HepG2 (cell line): ENCODE measurements at regions not wholly inside any gene's neighbourhood (a gene's known extent, or its start where the extent isn't known, plus 50 kb on each side); places are given as distances from the start of the nearest gene placed in this dataset.

Experiments used
- ATAC-seq: fragments of 200-7000 bp; cut with Tn5 transposase; 3 replicates; pipeline ENCODE4 v1.9.1; 2020; ENCODE audit warnings: mild to moderate bottlenecking, moderate library complexity
- BruUV-seq: library from RNA; stranded (reverse); fragments of 400-500 nt; replicated peaks from 2 replicates; lab custom pipeline; 2021; lab: Mats Ljungman, UMichigan
- CTCF ChIA-PET: fragments of 300-600 bp; formaldehyde crosslinking; extraction: SDS; loops from one replicate; lab custom pipeline; 2021; ENCODE audit warnings: low total read pairs, inconsistent platforms, low intra/inter-chr PET ratio; lab: Yijun Ruan, JAX
- POLR2A ChIA-PET: fragments of 350-600 bp; sonication (Branson Sonifier 250); formaldehyde crosslinking; loops from one replicate; lab custom pipeline; 2020; ENCODE audit warnings: antibody characterized with exemption, inconsistent platforms; lab: Yijun Ruan, JAX
- DNase-seq: peaks from one replicate; pipeline ENCODE4 v3.0.0-alpha.2; 2015; ENCODE audit warnings: low spot score
- FAIRE-seq: peaks from 3 replicates; lab custom pipeline; 2011; peaks lifted over from hg19 to GRCh38; lab: Jason Lieb, UNC
- H2AFZ ChIP-seq: one replicate; pipeline ENCODE4 v1.6.1; 2011; ENCODE audit warnings: low read length, inconsistent platforms
- H3K27ac ChIP-seq: fragments of 300-600 bp; 3 replicates; pipeline ENCODE4 v1.8.0; 2011; ENCODE audit warnings: mixed run types, mild to moderate bottlenecking, mixed read lengths, low read length, inconsistent platforms; ENCODE audit not compliant: insufficient read depth; ENCODE audit errors: extremely low read length
- H3K27me3 ChIP-seq, 2 experiments: fragments of 200-600 bp in 1 of 2; 2 replicates in 1 of 2; 3 replicates in 1 of 2; pipeline versions ENCODE4 v1.6.0 to v1.8.0; 2011; ENCODE audit warnings: low read length in 2 of 2, mild to moderate bottlenecking in 2 of 2, moderate library complexity in 2 of 2, inconsistent platforms in 1 of 2; ENCODE audit not compliant: insufficient read depth in 2 of 2, control insufficient read depth in 1 of 2
- H3K36me3 ChIP-seq, 2 experiments: fragments of 200-600 bp in 1 of 2; replicated peaks in 1 of 2; 2 replicates in 1 of 2; 3 replicates in 1 of 2; pipeline versions ENCODE4 v1.5.1 to v1.8.0; 2011; ENCODE audit warnings: low read length in 2 of 2, inconsistent platforms in 1 of 2; ENCODE audit not compliant: insufficient read depth in 2 of 2, control insufficient read depth in 1 of 2
- H3K4me1 ChIP-seq: 2 replicates; pipeline ENCODE4 v1.5.1; 2012; ENCODE audit warnings: low read length, inconsistent platforms; ENCODE audit not compliant: insufficient read depth
- H3K4me2 ChIP-seq: 2 replicates; pipeline ENCODE4 v1.6.0; 2011; ENCODE audit warnings: low read depth, low read length, inconsistent platforms
- H3K4me3 ChIP-seq, 3 experiments: fragments of 200-600 bp in 1 of 3; sonication (generic), shearing (Covaris generic) in 1 of 3; replicated peaks in 1 of 3; 2 replicates each; pipeline ENCODE4 v1.5.1; 2011 to 2016; ENCODE audit warnings: low read length in 3 of 3, inconsistent platforms in 2 of 3, low read depth in 2 of 3, mild to moderate bottlenecking in 2 of 3, control low read depth in 1 of 3, mixed read lengths in 1 of 3; ENCODE audit not compliant: insufficient read depth in 1 of 3
- H3K79me2 ChIP-seq: one replicate; pipeline ENCODE4 v1.6.1; 2011; ENCODE audit warnings: low read length, inconsistent platforms; ENCODE audit not compliant: insufficient read depth
- H3K9ac ChIP-seq: 2 replicates; pipeline ENCODE4 v1.6.0; 2011; ENCODE audit warnings: mild to moderate bottlenecking, low read depth, low read length, inconsistent platforms; ENCODE audit not compliant: insufficient read depth
- H3K9me3 ChIP-seq: 2 replicates; pipeline ENCODE4 v1.5.1; 2012; ENCODE audit warnings: mild to moderate bottlenecking, low read length
- H4K20me1 ChIP-seq: 2 replicates; pipeline ENCODE4 v1.6.0; 2011; ENCODE audit warnings: inconsistent platforms, mild to moderate bottlenecking, low read length, moderate library complexity; ENCODE audit not compliant: insufficient read depth
- ATRX ChIP-seq: sonication (generic); formaldehyde crosslinking; IDR thresholded peaks from 2 replicates; pipeline ENCODE4 v1.4.0; 2020; ENCODE audit warnings: missing genetic modification reagents, borderline replicate concordance
- ETS1 ChIP-seq: sonication (generic); formaldehyde crosslinking; IDR thresholded peaks from 2 replicates; pipeline ENCODE4 v1.4.0; 2020; ENCODE audit warnings: missing genetic modification reagents
- GATA4 ChIP-seq: sonication (generic); IDR thresholded peaks from 2 replicates; pipeline ENCODE4 v1.6.1; 2016; ENCODE audit warnings: antibody characterized with exemption, low read depth, borderline replicate concordance
- MLLT10 ChIP-seq: sonication (generic); formaldehyde crosslinking; IDR thresholded peaks from 2 replicates; pipeline ENCODE4 v1.4.0; 2020; ENCODE audit warnings: missing genetic modification reagents
- MLXIP ChIP-seq: sonication (generic); formaldehyde crosslinking; IDR thresholded peaks from 2 replicates; pipeline ENCODE4 v1.9.0; 2021; ENCODE audit warnings: missing genetic modification reagents, borderline replicate concordance
- SMAD3 ChIP-seq: sonication (generic); formaldehyde crosslinking; IDR thresholded peaks from 2 replicates; pipeline ENCODE4 v1.4.0; 2020; ENCODE audit warnings: missing genetic modification reagents
- TFDP1 ChIP-seq: IDR thresholded peaks from 2 replicates; pipeline ENCODE4 v1.6.1; 2016; ENCODE audit warnings: missing compliant biosample characterization, missing genetic modification reagents, borderline replicate concordance
- THAP11 ChIP-seq: IDR thresholded peaks from 2 replicates; pipeline ENCODE4 v1.6.1; 2016; ENCODE audit warnings: missing biosample characterization, missing genetic modification reagents
- ZBTB20 ChIP-seq: sonication (generic); formaldehyde crosslinking; IDR thresholded peaks from 2 replicates; pipeline ENCODE4 v1.8.1; 2023; ENCODE audit warnings: missing genetic modification reagents, low read depth, mild to moderate bottlenecking, borderline replicate concordance
- ZNF17 ChIP-seq: sonication (generic); formaldehyde crosslinking; IDR thresholded peaks from 2 replicates; pipeline ENCODE4 v1.5.0; 2020; ENCODE audit warnings: mild to moderate bottlenecking, missing genetic modification reagents
- ZNF207 ChIP-seq: fragments of 450-650 bp; IDR thresholded peaks from 2 replicates; pipeline ENCODE4 v1.6.1; 2016; ENCODE audit warnings: antibody characterized with exemption, borderline replicate concordance
- ZNF383 ChIP-seq: sonication (generic); formaldehyde crosslinking; IDR thresholded peaks from 2 replicates; pipeline ENCODE4 v1.4.0; 2020; ENCODE audit warnings: missing genetic modification reagents, mild to moderate bottlenecking, borderline replicate concordance
- ZNF841 ChIP-seq: sonication (generic); formaldehyde crosslinking; IDR thresholded peaks from 2 replicates; pipeline ENCODE4 v1.8.1; 2023; ENCODE audit warnings: missing genetic modification reagents, borderline replicate concordance
- WGBS: methylation state at CpG from one replicate; pipeline ENCODE4 v1.1.6; 2017; ENCODE audit warnings: low lambda C conversion rate; 5-methylcytosine and 5-hydroxymethylcytosine counted together
- in situ Hi-C: cut with HindIII; loops from 2 replicates; pipeline ENCODE4 v1.10.0; 2017; ENCODE audit warnings: low pct_unique_long_range_greater_than_20kb; ENCODE audit not compliant: extremely low pct_ligation_motif_present
- intact Hi-C: fragments of 100-400 bp; cut with micrococcal nuclease; formaldehyde crosslinking; loops from one replicate; pipeline ENCODE4 v1.10.0; 2022; ENCODE audit not compliant: unreplicated experiment
- TF ChIP-seq, protein P1 (sequence below): sonication (generic); formaldehyde crosslinking; IDR thresholded peaks from 2 replicates; pipeline ENCODE4 v1.5.1; 2020; ENCODE audit warnings: missing genetic modification reagents, mild to moderate bottlenecking, borderline replicate concordance
- TF ChIP-seq, protein P2 (sequence below): fragments of 450-650 bp; IDR thresholded peaks from 2 replicates; pipeline ENCODE4 v1.6.1; 2016
- TF ChIP-seq, protein P3 (sequence below): sonication (generic); formaldehyde crosslinking; IDR thresholded peaks from 2 replicates; pipeline ENCODE4 v1.5.0; 2020; ENCODE audit warnings: missing genetic modification reagents

DNA sequence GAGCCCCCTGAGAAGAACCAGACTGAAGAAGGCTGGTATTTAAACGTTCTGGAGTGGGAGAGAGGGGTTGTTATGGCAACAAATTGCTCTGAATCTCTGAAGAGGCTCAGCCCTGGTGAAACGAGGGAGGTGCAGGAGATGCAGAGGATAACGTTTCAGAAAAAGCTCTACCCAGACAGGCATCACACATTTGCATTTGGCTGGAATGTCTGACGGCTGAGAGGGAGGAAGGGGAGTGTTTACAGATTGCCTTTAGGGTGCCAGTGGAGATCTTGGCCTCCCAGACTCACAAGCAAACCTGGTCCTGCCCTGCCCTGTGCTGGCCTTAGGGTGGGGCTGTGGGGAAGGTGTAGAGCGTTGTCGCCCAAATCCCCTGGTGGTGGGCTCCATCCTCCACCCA lies 169.0 kb upstream of the AJAP1 start:
- ATAC-seq (no peak), DNase-seq (no peak), FAIRE-seq (no peak)
- H3K36me3 ChIP-seq: no peaks in the 10 kb centered on the region
- peaks cover 3 to 11% of the 10 kb centered on the region in 2 experiments; a peak in 1 of 5 replicates for H3K27me3 ChIP-seq
- H3K4me3 ChIP-seq: no peak overlapping the region
- intact Hi-C loops: no loop called here
- H3K27ac ChIP-seq: no peak overlapping the region
- 1% methylated on average over 6 of the region's 6 CpGs for WGBS
- no peaks in the 10 kb centered on the region for H3K4me1 ChIP-seq
- ChIA-PET CTCF (no interaction called here), POLR2A (no interaction called here)
- in situ Hi-C loops: no loop called here
- no peak overlapping the region for H3K4me2 ChIP-seq
- TF ChIP-seq ZBTB20 (CRISPR knock-in tag) (no peak), ZNF383 (CRISPR knock-in tag) (no peak), ZNF207 (no peak), SMAD3 (no peak), TFDP1 (no peak), MLXIP (CRISPR knock-in tag) (no peak), THAP11 (CRISPR knock-in tag) (no peak), ZNF841 (CRISPR knock-in tag) (no peak), ATRX (CRISPR knock-in tag) (no peak), GATA4 (no peak), ZNF17 (CRISPR knock-in tag) (no peak), ETS1 (no peak), MLLT10 (CRISPR knock-in tag) (no peak)
- TF ChIP-seq, protein P1, sequence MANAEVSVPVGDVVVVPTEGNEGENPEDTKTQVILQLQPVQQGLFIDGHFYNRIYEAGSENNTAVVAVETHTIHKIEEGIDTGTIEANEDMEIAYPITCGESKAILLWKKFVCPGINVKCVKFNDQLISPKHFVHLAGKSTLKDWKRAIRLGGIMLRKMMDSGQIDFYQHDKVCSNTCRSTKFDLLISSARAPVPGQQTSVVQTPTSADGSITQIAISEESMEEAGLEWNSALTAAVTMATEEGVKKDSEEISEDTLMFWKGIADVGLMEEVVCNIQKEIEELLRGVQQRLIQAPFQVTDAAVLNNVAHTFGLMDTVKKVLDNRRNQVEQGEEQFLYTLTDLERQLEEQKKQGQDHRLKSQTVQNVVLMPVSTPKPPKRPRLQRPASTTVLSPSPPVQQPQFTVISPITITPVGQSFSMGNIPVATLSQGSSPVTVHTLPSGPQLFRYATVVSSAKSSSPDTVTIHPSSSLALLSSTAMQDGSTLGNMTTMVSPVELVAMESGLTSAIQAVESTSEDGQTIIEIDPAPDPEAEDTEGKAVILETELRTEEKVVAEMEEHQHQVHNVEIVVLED: no peak
- TF ChIP-seq, protein P2, sequence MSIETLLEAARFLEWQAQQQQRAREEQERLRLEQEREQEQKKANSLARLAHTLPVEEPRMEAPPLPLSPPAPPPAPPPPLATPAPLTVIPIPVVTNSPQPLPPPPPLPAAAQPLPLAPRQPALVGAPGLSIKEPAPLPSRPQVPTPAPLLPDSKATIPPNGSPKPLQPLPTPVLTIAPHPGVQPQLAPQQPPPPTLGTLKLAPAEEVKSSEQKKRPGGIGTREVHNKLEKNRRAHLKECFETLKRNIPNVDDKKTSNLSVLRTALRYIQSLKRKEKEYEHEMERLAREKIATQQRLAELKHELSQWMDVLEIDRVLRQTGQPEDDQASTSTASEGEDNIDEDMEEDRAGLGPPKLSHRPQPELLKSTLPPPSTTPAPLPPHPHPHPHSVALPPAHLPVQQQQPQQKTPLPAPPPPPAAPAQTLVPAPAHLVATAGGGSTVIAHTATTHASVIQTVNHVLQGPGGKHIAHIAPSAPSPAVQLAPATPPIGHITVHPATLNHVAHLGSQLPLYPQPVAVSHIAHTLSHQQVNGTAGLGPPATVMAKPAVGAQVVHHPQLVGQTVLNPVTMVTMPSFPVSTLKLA: no peak
- TF ChIP-seq, protein P3, sequence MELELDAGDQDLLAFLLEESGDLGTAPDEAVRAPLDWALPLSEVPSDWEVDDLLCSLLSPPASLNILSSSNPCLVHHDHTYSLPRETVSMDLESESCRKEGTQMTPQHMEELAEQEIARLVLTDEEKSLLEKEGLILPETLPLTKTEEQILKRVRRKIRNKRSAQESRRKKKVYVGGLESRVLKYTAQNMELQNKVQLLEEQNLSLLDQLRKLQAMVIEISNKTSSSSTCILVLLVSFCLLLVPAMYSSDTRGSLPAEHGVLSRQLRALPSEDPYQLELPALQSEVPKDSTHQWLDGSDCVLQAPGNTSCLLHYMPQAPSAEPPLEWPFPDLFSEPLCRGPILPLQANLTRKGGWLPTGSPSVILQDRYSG (CRISPR knock-in tag): no peak
- H3K79me2 ChIP-seq: no peaks in the 10 kb centered on the region
- H3K9me3 ChIP-seq: no peaks in the 10 kb centered on the region
- H3K9ac ChIP-seq: no peak overlapping the region
- BruUV-seq: no TSS peak
- H4K20me1 ChIP-seq: no peaks in the 10 kb centered on the region
- no peak overlapping the region for H2AFZ ChIP-seq
